GM23338 (cell line): ENCODE measurements at regions not wholly inside any gene's neighbourhood (a gene's known extent, or its start where the extent isn't known, plus 50 kb on each side); places are given as distances from the start of the nearest gene placed in this dataset.

Experiments used
- CREB1 ChIP-seq: fragments of 250-450 bp; sonication (Bioruptor Pico); IDR thresholded peaks from 2 replicates; pipeline ENCODE4 v1.5.0; 2020; ENCODE audit warnings: low read depth, mild to moderate bottlenecking, moderate library complexity
- EZH2 ChIP-seq: fragments of 200-600 bp; sonication (generic); IDR thresholded peaks from one replicate; pipeline ENCODE4 v1.8.0; 2017; ENCODE audit warnings: antibody characterized with exemption, mild to moderate bottlenecking, low read depth; ENCODE audit not compliant: unreplicated experiment

DNA sequence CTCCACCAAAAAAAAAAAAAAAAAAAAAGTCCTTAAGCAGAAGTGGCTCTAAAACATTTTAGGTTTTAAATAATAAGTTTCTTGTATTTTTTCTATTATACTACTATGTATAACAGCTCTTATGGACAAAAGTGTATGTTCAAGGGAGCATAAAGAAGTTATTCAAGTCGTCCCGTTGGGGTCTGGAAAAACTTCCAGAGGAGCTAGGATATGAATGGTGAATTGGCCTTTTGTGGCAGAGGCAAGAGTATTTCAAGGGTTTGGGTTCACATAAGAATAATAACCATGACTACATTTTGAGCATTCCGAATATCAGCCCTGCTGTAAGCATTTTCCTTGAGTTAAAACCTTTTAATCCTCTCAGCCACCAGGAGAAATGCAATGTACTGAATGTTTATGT, 50.6 kb upstream of the ARHGAP42 start:
- no peak for TF ChIP-seq CREB1 (CRISPR knock-in tag)
- no peak for TF ChIP-seq EZH2
